Gastrocnemius medialis (tissue), 4 donors: ENCODE measurements at regions not wholly inside any gene's neighbourhood (a gene's known extent, or its start where the extent isn't known, plus 50 kb on each side); places are given as distances from the start of the nearest gene placed in this dataset.

Experiments
- ATAC-seq, 2 donors: fragments of 150-250 bp; one replicate each; pipeline ENCODE4 v1.9.1; 2016
- DNase-seq, 2 donors: peaks; one replicate each; pipeline ENCODE4 v3.0.0-alpha.2; 2019
- H3K27ac ChIP-seq, 4 donors: fragments of 200-600 bp; sonication (generic); 1 replicate in 1 of 4; 2 replicates in 3 of 4; pipeline ENCODE4 v1.5.1; 2016 to 2018; ENCODE audit warnings: mild to moderate bottlenecking in 2 of 4, moderate library complexity in 1 of 4
- H3K27me3 ChIP-seq, 3 donors: fragments of 200-600 bp; sonication (generic) in 2 of 3; 1 replicate in 1 of 3; 2 replicates in 2 of 3; pipeline versions ENCODE4 v1.5.1 to v1.6.0; 2016 to 2019; ENCODE audit warnings: mild to moderate bottlenecking in 1 of 3, moderate library complexity in 1 of 3
- H3K36me3 ChIP-seq, 2 donors: fragments of 200-600 bp; sonication (generic) in 1 of 2; one replicate each; pipeline ENCODE4 v1.5.1; 2017 to 2018
- H3K4me1 ChIP-seq, 2 donors: fragments of 200-600 bp; sonication (generic) in 1 of 2; one replicate each; pipeline ENCODE4 v1.5.1; 2016 to 2017; ENCODE audit warnings: mild to moderate bottlenecking in 2 of 2
- H3K4me3 ChIP-seq, 4 donors: fragments of 200-600 bp; sonication (generic) in 3 of 4; 1 replicate in 1 of 4; 2 replicates in 3 of 4; pipeline ENCODE4 v1.5.1; 2016 to 2019; ENCODE audit warnings: mild to moderate bottlenecking in 2 of 4
- H3K9me3 ChIP-seq, 3 donors: fragments of 200-600 bp; sonication (generic) in 2 of 3; 1 replicate in 1 of 3; 2 replicates in 2 of 3; pipeline ENCODE4 v1.5.1; 2016 to 2019
- POLR2A ChIP-seq, 2 donors: fragments of 450-650 bp; IDR thresholded peaks; one replicate each; pipeline ENCODE4 v1.6.1; 2017; ENCODE audit warnings: antibody characterized with exemption in 2 of 2, mild to moderate bottlenecking in 2 of 2, moderate library complexity in 2 of 2
- in situ Hi-C, 4 donors: fragments of 200-750 bp; cut with MboI; loops; one replicate each; pipeline versions ENCODE4 v1.15.0 to v1.8.0; 2017; ENCODE audit warnings: low sequenced_read_pairs in 4 of 4
- intact Hi-C: fragments of 100-400 bp; cut with DNase I; formaldehyde crosslinking; loops from one replicate; pipeline ENCODE4 v1.15.1; 2023; ENCODE audit warnings: low total_unique reads
- TF ChIP-seq, protein P1 (sequence below), 5 experiments: fragments of 450-650 bp in 3 of 5; fragments of 200-600 bp in 2 of 5; sonication (generic) in 2 of 5; IDR thresholded peaks in 4 of 5; conservative IDR thresholded peaks in 1 of 5; 1 replicate in 4 of 5; 2 replicates in 1 of 5; pipeline ENCODE4 v1.5.1; 2016 to 2019; ENCODE audit warnings: antibody characterized with exemption in 5 of 5, mild to moderate bottlenecking in 3 of 5, moderate library complexity in 3 of 5

DNA sequence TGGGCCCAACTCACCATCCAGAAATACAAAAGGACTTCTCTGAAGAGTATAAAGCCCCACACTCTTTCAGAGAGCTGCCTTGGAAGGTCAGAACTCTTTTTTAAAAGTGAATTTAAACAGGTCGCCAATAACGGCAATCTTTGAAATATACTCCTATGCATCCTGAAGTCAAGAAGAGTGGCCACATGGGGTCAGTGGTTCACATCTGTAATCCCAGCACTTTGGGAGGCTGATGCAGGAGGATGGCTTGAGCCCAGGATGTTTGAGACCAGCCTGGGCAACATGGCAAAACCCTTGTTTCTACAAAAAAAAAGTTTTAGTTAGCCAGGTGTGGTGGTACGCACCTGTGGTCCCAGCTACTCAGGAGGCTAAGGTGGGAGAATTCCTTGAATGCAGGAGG is 68.1 kb upstream of the FZD7 start:
- intact Hi-C loops: loop anchor here (10.0 kb wide), 1 partner anchor 129 kb away; no protein-coding TSS in a partner anchor
- DNase-seq (no peak), ATAC-seq (no peak)
- Histone ChIP-seq H3K4me3 (no peak overlapping the region), H3K4me1 (no peaks in the 10 kb centered on the region), H3K27me3 (no peaks in the 10 kb centered on the region), H3K36me3 (no peaks in the 10 kb centered on the region), H3K9me3 (no peaks in the 10 kb centered on the region), H3K27ac (no peak overlapping the region)
- TF ChIP-seq, protein P1, sequence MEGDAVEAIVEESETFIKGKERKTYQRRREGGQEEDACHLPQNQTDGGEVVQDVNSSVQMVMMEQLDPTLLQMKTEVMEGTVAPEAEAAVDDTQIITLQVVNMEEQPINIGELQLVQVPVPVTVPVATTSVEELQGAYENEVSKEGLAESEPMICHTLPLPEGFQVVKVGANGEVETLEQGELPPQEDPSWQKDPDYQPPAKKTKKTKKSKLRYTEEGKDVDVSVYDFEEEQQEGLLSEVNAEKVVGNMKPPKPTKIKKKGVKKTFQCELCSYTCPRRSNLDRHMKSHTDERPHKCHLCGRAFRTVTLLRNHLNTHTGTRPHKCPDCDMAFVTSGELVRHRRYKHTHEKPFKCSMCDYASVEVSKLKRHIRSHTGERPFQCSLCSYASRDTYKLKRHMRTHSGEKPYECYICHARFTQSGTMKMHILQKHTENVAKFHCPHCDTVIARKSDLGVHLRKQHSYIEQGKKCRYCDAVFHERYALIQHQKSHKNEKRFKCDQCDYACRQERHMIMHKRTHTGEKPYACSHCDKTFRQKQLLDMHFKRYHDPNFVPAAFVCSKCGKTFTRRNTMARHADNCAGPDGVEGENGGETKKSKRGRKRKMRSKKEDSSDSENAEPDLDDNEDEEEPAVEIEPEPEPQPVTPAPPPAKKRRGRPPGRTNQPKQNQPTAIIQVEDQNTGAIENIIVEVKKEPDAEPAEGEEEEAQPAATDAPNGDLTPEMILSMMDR (IDR thresholded peaks at IDR 0.05 in 4 of 5, conservative IDR thresholded peaks at IDR 0.05 in 1 of 5): no peak
- TF ChIP-seq POLR2A (IDR thresholded peaks at IDR 0.05): no peak
- in situ Hi-C loops: no loop called here

DNA sequence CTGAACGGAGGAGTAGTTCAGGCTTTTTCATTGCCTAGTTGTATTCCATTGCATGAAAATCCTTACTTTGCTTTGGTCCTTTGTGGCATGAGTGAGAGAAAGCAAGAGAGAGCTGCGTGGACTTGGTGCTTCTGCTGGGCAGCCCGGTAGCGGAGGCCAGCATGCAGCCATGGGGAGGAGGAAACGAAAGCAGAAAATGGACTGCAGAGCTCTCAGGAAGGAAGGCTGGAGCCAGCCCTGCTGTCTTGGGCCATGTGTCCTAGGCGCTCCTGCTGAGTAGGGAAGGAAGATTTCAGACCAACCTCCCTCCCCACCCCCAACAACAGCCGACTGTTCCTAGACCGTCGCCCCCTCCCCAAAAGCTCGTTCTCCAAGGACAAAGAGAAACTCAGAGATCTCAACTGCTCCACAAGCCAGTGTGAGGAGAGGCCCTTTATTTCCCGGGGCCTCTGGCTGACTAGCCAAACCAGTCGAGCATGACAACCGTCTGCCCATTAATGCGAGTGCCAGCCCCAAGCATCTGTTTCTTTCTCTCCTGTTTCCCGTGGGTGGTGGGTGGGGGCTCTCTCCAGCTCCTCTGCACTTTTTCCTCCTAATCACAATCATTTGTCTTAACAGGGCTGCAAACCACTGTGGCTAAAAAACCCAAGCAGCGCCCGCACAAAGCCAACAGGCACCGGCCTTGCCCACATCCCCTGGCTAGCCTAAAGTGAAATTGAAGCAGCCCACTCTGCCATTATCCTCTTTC is 66.8 kb upstream of the FZD7 start:
- H3K36me3 ChIP-seq: no peaks in the 10 kb centered on the region
- in situ Hi-C loops (no loop called here), intact Hi-C loops (loop anchor here (10.0 kb wide), 1 partner anchor 128 kb away; no protein-coding TSS in a partner anchor)
- H3K27me3 ChIP-seq: no peaks in the 10 kb centered on the region
- no peak for TF ChIP-seq POLR2A (IDR thresholded peaks at IDR 0.05)
- H3K9me3 ChIP-seq: no peaks in the 10 kb centered on the region
- H3K27ac ChIP-seq: no peak overlapping the region
- DNase-seq (no peak), ATAC-seq (no peak)
- H3K4me3 ChIP-seq: no peak overlapping the region
- no peaks in the 10 kb centered on the region for H3K4me1 ChIP-seq

DNA sequence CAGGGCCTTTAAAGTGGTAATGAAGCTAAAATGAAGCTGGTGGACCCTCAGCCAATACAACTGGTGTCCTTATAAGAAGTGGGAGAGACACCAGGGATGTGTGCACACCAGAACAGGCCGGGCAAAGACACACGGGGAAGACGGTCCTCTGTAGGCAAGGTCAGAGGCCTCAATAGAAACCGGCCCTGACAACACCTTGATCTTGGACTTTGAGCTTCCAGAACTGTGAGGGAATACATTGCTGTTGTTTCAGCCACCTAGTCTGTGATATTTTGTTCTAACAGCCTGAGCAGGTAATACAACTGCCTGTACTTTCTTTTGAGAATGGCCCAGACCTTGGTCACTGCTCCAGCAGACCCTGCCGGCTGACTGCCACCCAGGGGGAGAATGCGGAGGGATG is 65.6 kb upstream of the FZD7 start:
- Histone ChIP-seq H3K27ac (no peak overlapping the region), H3K36me3 (no peaks in the 10 kb centered on the region), H3K4me1 (no peaks in the 10 kb centered on the region), H3K4me3 (no peak overlapping the region), H3K27me3 (no peaks in the 10 kb centered on the region), H3K9me3 (no peaks in the 10 kb centered on the region)
- TF ChIP-seq, protein P1 (IDR thresholded peaks at IDR 0.05 in 4 of 5, conservative IDR thresholded peaks at IDR 0.05 in 1 of 5): no peak
- TF ChIP-seq POLR2A (IDR thresholded peaks at IDR 0.05): no peak
- no peak for DNase-seq
- in situ Hi-C loops (no loop called here), intact Hi-C loops (loop anchor here (10.0 kb wide), 1 partner anchor 127 kb away; no protein-coding TSS in a partner anchor)
- no peak for ATAC-seq

DNA sequence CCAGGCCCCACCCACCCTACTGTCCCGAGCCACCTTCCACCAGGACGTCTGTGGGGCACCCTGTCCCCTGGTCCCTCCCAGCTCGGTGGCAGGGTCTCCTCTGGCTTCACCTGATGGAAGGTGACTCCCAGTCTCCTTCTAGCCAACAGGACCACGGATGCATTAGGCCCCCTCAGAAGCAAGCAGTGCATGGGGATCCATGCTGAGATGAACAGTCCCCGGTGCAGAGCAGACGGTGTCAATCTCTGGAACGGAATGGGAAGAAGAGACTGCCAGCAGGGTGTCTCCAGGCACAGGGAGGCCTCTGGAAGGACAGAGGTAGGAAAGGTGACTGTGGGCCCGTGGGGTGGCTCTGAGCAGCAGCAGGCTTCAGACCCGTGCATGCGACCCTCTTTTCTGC is 65.2 kb upstream of the FZD7 start:
- no peaks in the 10 kb centered on the region for H3K27me3 ChIP-seq
- no peak for DNase-seq
- TF ChIP-seq, protein P1 (IDR thresholded peaks at IDR 0.05 in 4 of 5, conservative IDR thresholded peaks at IDR 0.05 in 1 of 5): no peak
- TF ChIP-seq POLR2A (IDR thresholded peaks at IDR 0.05): no peak
- no peak overlapping the region for H3K27ac ChIP-seq
- no peaks in the 10 kb centered on the region for H3K9me3 ChIP-seq
- no peaks in the 10 kb centered on the region for H3K4me1 ChIP-seq
- in situ Hi-C loops: no loop called here
- intact Hi-C loops: loop anchor here (10.0 kb wide), 1 partner anchor 126 kb away; no protein-coding TSS in a partner anchor
- H3K4me3 ChIP-seq: no peak overlapping the region
- ATAC-seq: no peak
- H3K36me3 ChIP-seq: no peaks in the 10 kb centered on the region

DNA sequence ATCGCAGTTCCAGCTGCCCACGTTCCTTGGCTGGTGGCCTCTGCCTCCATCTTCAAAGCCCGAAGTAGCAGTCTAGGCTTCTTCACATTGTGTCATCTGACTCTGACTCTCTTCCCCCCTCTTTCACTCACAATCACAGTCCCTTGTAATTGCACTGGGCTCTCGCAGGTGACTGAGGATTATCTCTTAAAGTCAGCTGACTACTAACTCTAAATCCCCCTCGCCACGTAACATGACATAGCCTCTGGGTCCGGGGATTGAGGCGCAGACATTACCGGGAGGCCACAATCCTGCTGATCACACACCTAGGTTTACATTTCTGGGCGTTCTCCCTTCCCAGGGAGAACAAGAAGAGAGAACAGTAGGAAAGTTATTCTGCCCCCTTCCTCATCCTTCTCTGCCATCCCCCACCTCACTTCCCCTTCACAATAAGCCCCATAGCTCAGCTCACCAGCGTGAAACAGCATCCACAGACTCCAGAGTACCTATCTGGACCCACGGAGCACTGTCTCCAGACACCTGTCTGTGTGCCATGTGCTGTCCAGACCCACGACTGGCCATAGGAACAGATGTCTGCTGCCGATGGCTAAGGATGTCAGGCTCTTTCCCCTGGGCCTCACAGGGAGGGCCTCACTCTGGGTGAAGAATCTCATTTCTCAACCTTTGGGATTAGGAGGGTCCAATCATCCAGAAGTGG is 64.3 kb upstream of the FZD7 start:
- Histone ChIP-seq H3K4me3 (no peak overlapping the region), H3K9me3 (no peaks in the 10 kb centered on the region), H3K27ac (no peak overlapping the region), H3K27me3 (no peaks in the 10 kb centered on the region), H3K4me1 (no peaks in the 10 kb centered on the region), H3K36me3 (no peaks in the 10 kb centered on the region)
- no peak for ATAC-seq
- intact Hi-C loops: loop anchor here (10.0 kb wide), 1 partner anchor 125 kb away; no protein-coding TSS in a partner anchor
- DNase-seq: no peak
- in situ Hi-C loops: no loop called here
- TF ChIP-seq POLR2A (IDR thresholded peaks at IDR 0.05): no peak
- TF ChIP-seq, protein P1 (IDR thresholded peaks at IDR 0.05 in 4 of 5, conservative IDR thresholded peaks at IDR 0.05 in 1 of 5): no peak
